ENCODE measurements at regions not wholly inside any gene's neighbourhood (a gene's known extent, or its start where the extent isn't known, plus 50 kb on each side); places are given as distances from the start of the nearest gene placed in this dataset.

DNA sequence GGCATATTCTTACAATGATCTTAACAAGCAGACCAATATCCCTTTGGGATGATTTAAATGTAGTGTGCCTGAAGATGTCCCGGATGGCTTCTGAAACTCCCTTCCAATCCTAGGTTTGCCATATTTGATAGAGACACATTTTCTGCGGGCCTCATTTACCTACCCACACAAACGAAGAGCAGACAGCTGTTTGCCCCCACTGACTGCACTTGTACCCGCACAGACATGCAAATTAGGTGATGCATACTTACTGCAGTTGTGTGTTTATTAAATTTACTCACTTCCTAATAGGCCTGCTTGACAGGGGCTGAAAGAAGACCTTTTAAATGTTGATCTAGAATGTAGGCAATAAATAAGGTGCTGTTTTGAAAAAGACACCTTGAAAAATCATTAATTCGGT, 257.9 kb upstream of the RRP15 start:
- no peak for TF ChIP-seq GATA3 (IDR thresholded peaks at IDR 0.05; ENCODE audit: low read depth, low read length)
- TF ChIP-seq GATA2 (IDR thresholded peaks at IDR 0.05; ENCODE audit: low read depth, low read length): no peak
